ENCODE measurements at regions not wholly inside any gene's neighbourhood (a gene's known extent, or its start where the extent isn't known, plus 50 kb on each side); places are given as distances from the start of the nearest gene placed in this dataset.

DNA sequence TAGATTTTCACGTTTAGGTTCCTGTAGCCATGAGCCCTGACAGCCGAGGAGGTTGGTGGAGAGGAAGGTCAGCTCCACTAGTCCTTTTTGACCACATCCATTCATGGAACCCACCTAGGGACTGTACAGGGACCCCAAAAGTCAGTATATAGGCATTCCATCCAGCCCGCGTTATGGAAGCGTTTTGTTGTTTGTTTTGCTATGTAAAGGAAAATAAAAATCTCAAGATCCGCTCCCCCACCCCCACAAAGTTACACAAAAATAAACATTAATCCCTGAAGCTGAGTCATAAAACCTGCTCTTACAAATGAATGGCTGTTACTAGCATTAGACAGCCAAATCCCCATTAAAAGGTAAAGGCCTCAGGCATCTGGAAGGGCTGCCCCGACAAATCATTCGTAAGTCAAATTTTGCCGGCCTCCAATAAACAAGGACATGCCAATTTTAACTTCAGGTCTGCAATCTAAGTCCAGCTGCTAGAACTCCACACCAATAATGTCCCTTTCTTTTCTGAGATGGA lies 292.9 kb downstream of the MED10 start:
- TF ChIP-seq, protein P1, sequence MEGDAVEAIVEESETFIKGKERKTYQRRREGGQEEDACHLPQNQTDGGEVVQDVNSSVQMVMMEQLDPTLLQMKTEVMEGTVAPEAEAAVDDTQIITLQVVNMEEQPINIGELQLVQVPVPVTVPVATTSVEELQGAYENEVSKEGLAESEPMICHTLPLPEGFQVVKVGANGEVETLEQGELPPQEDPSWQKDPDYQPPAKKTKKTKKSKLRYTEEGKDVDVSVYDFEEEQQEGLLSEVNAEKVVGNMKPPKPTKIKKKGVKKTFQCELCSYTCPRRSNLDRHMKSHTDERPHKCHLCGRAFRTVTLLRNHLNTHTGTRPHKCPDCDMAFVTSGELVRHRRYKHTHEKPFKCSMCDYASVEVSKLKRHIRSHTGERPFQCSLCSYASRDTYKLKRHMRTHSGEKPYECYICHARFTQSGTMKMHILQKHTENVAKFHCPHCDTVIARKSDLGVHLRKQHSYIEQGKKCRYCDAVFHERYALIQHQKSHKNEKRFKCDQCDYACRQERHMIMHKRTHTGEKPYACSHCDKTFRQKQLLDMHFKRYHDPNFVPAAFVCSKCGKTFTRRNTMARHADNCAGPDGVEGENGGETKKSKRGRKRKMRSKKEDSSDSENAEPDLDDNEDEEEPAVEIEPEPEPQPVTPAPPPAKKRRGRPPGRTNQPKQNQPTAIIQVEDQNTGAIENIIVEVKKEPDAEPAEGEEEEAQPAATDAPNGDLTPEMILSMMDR (IDR thresholded peaks at IDR 0.05) = no peak
- TF ChIP-seq POLR2A (IDR thresholded peaks at IDR 0.05) (no peak), POLR2AphosphoS5 (IDR thresholded peaks at IDR 0.05) (no peak), EP300 (IDR thresholded peaks at IDR 0.05) (no peak)

Measured in sigmoid colon (tissue), 4 donors.